Fibroblast of lung (primary cell): ENCODE measurements at regions not wholly inside any gene's neighbourhood (a gene's known extent, or its start where the extent isn't known, plus 50 kb on each side); places are given as distances from the start of the nearest gene placed in this dataset.

ENCODE experiments used
- DNase-seq, 2 donors: peaks; one replicate each; pipeline versions ENCODE4 v3.0.0 to v3.0.0-alpha.2; 2010; ENCODE audit warnings: low read depth in 2 of 2
- H2AFZ ChIP-seq: 2 replicates; pipeline ENCODE4 v1.5.1; 2012; ENCODE audit warnings: low read length, control low read depth, inconsistent platforms
- H3K27ac ChIP-seq: 2 replicates; pipeline ENCODE4 v1.5.1; 2011; ENCODE audit warnings: low read length, control low read depth; ENCODE audit not compliant: insufficient read depth
- H3K27me3 ChIP-seq: 2 replicates; pipeline ENCODE4 v1.5.1; 2011; ENCODE audit warnings: mild to moderate bottlenecking, low read length; ENCODE audit not compliant: control insufficient read depth, insufficient read depth
- H3K36me3 ChIP-seq: 2 replicates; pipeline ENCODE4 v1.5.1; 2011; ENCODE audit warnings: low read length; ENCODE audit not compliant: control insufficient read depth, insufficient read depth
- H3K4me1 ChIP-seq: 2 replicates; pipeline ENCODE4 v1.5.1; 2011; ENCODE audit warnings: low read length; ENCODE audit not compliant: control insufficient read depth, insufficient read depth; ENCODE audit errors: extremely low read depth
- H3K4me2 ChIP-seq: 2 replicates; pipeline ENCODE4 v1.5.1; 2011; ENCODE audit warnings: low read length, control low read depth; ENCODE audit not compliant: insufficient read depth; ENCODE audit errors: extremely low read depth
- H3K4me3 ChIP-seq, 4 experiments: fragments of 200-600 bp in 1 of 4; sonication (generic) in 1 of 4; replicated peaks in 1 of 4; 2 replicates each; pipeline ENCODE4 v1.5.1; 2011 to 2016; ENCODE audit warnings: low read length in 4 of 4, low read depth in 3 of 4, mild to moderate bottlenecking in 3 of 4, control low read depth in 2 of 4, inconsistent platforms in 1 of 4, mixed read lengths in 1 of 4; ENCODE audit not compliant: insufficient read depth in 1 of 4; ENCODE audit errors: control extremely low read depth in 1 of 4
- H3K79me2 ChIP-seq: 2 replicates; pipeline ENCODE4 v1.5.1; 2012; ENCODE audit warnings: mild to moderate bottlenecking, low read length, inconsistent platforms; ENCODE audit not compliant: control insufficient read depth, insufficient read depth
- H3K9ac ChIP-seq: 2 replicates; pipeline ENCODE4 v1.5.1; 2011; ENCODE audit warnings: mild to moderate bottlenecking, low read length, control low read depth; ENCODE audit not compliant: insufficient read depth
- H3K9me3 ChIP-seq: 2 replicates; pipeline ENCODE4 v1.5.1; 2012; ENCODE audit warnings: low read depth, low read length; ENCODE audit not compliant: control insufficient read depth, insufficient read depth
- H4K20me1 ChIP-seq: 2 replicates; pipeline ENCODE4 v1.5.1; 2011; ENCODE audit warnings: low read length; ENCODE audit not compliant: control insufficient read depth, insufficient read depth; ENCODE audit errors: extremely low read depth
- EZH2 ChIP-seq: IDR thresholded peaks from 2 replicates; pipeline ENCODE4 v1.5.1; 2012; ENCODE audit warnings: low read length, control low read depth, mild to moderate bottlenecking; ENCODE audit errors: missing control alignments
- TF ChIP-seq, protein P1 (sequence below), 2 donors: IDR thresholded peaks in 1 of 2; conservative IDR thresholded peaks in 1 of 2; 1 replicate in 1 of 2; 2 replicates in 1 of 2; pipeline ENCODE4 v1.5.1; 2011 to 2012; ENCODE audit warnings: low read length in 2 of 2, control low read depth in 1 of 2, inconsistent platforms in 1 of 2, low read depth in 1 of 2, mild to moderate bottlenecking in 1 of 2

DNA sequence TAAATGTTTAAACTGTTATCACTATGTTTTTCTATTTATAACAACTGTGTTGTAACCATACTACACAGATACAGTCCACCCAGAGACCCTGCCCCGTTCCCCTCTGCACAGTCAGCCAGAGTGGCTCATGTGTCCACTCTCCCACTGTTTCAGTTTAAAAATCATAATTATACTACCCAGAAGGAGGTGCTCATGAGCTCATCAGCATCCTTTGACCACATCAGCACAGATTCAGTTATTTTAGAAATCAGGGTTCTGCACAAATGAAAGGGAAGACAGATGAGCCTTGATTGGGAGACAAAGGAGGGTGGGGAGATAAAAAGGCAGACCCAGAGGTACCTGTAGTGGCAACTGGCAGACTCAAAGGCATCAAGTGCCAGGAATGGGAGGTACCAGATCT, 124.3 kb downstream of the RCN1 start:
- H2AFZ ChIP-seq, result no peak overlapping the region
- no peaks in the 10 kb centered on the region for H3K79me2 ChIP-seq
- no peak overlapping the region for H3K9ac ChIP-seq
- H3K4me3 ChIP-seq, result no peak overlapping the region
- no peak overlapping the region for H3K27ac ChIP-seq
- no peaks in the 10 kb centered on the region for H3K27me3 ChIP-seq
- H4K20me1 ChIP-seq, result no peaks in the 10 kb centered on the region
- H3K36me3 ChIP-seq, result no peaks in the 10 kb centered on the region
- no peaks in the 10 kb centered on the region for H3K4me1 ChIP-seq
- TF ChIP-seq, protein P1, sequence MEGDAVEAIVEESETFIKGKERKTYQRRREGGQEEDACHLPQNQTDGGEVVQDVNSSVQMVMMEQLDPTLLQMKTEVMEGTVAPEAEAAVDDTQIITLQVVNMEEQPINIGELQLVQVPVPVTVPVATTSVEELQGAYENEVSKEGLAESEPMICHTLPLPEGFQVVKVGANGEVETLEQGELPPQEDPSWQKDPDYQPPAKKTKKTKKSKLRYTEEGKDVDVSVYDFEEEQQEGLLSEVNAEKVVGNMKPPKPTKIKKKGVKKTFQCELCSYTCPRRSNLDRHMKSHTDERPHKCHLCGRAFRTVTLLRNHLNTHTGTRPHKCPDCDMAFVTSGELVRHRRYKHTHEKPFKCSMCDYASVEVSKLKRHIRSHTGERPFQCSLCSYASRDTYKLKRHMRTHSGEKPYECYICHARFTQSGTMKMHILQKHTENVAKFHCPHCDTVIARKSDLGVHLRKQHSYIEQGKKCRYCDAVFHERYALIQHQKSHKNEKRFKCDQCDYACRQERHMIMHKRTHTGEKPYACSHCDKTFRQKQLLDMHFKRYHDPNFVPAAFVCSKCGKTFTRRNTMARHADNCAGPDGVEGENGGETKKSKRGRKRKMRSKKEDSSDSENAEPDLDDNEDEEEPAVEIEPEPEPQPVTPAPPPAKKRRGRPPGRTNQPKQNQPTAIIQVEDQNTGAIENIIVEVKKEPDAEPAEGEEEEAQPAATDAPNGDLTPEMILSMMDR (conservative IDR thresholded peaks at IDR 0.05 in 1 of 2, IDR thresholded peaks at IDR 0.05 in 1 of 2; ENCODE audit: low read depth in 1 of 2, low read length in 2 of 2), result no peak
- TF ChIP-seq EZH2, result no peak
- no peaks in the 10 kb centered on the region for H3K9me3 ChIP-seq
- H3K4me2 ChIP-seq, result no peak overlapping the region
- DNase-seq, result no peak

DNA sequence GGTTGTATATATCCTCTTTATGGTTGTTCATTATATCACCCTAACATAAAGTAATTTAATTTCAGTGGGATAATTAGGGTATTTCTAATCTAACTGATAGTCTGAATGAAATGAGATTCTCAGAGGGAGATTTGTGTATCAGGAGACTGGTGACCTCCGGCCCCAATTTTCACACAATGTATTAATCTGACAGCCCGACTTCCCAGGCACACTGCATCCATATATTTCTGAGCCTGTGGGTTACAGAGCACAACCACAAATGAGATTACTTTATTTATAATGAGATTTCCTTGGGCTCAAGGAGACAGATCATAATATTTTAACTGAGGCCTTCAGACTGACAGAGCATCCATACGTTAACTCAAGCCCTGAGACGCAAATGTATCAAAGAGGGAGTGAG, 125.9 kb downstream of the RCN1 start:
- H2AFZ ChIP-seq, result no peak overlapping the region
- H3K4me1 ChIP-seq, result no peaks in the 10 kb centered on the region
- H3K9me3 ChIP-seq, result no peaks in the 10 kb centered on the region
- H3K27me3 ChIP-seq, result no peaks in the 10 kb centered on the region
- no peaks in the 10 kb centered on the region for H4K20me1 ChIP-seq
- TF ChIP-seq EZH2, result no peak
- TF ChIP-seq, protein P1 (conservative IDR thresholded peaks at IDR 0.05 in 1 of 2, IDR thresholded peaks at IDR 0.05 in 1 of 2; ENCODE audit: low read depth in 1 of 2, low read length in 2 of 2), result no peak
- no peak overlapping the region for H3K4me3 ChIP-seq
- H3K36me3 ChIP-seq, result no peaks in the 10 kb centered on the region
- no peak for DNase-seq
- no peak overlapping the region for H3K9ac ChIP-seq
- H3K4me2 ChIP-seq, result no peak overlapping the region
- H3K27ac ChIP-seq, result no peak overlapping the region
- no peaks in the 10 kb centered on the region for H3K79me2 ChIP-seq

DNA sequence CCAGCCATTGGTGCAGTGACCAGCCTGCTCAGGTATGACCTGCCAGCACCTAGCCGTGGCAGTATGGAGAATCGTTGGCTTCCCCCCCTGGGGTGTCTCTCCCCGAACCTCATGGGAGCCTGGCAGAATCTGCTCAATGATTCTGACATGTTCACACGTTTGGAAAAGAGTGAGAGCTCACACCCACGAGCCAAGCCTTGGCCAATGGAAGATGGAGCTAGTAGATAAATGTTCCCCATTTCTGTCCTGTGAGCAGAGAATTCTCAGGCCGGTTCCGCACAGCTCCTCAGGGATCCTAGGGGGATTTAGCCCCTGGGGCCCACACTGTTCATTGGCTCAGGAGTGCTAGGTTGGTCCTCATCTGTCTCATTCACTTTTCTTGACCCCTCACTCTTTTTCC, 128.4 kb downstream of the RCN1 start:
- H2AFZ ChIP-seq, result no peak overlapping the region
- H3K36me3 ChIP-seq, result no peaks in the 10 kb centered on the region
- H3K27ac ChIP-seq, result no peak overlapping the region
- no peaks in the 10 kb centered on the region for H3K4me1 ChIP-seq
- H3K4me2 ChIP-seq, result no peak overlapping the region
- no peaks in the 10 kb centered on the region for H3K79me2 ChIP-seq
- DNase-seq, result no peak
- no peak for TF ChIP-seq EZH2
- TF ChIP-seq, protein P1 (conservative IDR thresholded peaks at IDR 0.05 in 1 of 2, IDR thresholded peaks at IDR 0.05 in 1 of 2; ENCODE audit: low read depth in 1 of 2, low read length in 2 of 2), result no peak
- H3K27me3 ChIP-seq, result no peaks in the 10 kb centered on the region
- H3K9me3 ChIP-seq, result no peaks in the 10 kb centered on the region
- H3K9ac ChIP-seq, result no peak overlapping the region
- no peaks in the 10 kb centered on the region for H4K20me1 ChIP-seq
- H3K4me3 ChIP-seq, result no peak overlapping the region
